ENCODE measurements at regions not wholly inside any gene's neighbourhood (a gene's known extent, or its start where the extent isn't known, plus 50 kb on each side); places are given as distances from the start of the nearest gene placed in this dataset.

GRCh38 chr2:65823511-65823910, 391.1 kb upstream of the SPRED2 start:
- no peak for FAIRE-seq

GRCh38 chr2:65820454-65820853, 388.1 kb upstream of the SPRED2 start:
- FAIRE-seq, result no peak

GRCh38 chr2:65819963-65820362, 387.6 kb upstream of the SPRED2 start:
- no peak for FAIRE-seq

- no peak for FAIRE-seq
Measured at GRCh38 chr2:65818873-65819451, 386.6 kb upstream of the SPRED2 start.

- no peak for FAIRE-seq
Measured at GRCh38 chr2:65813631-65814173, 381.3 kb upstream of the SPRED2 start.

GRCh38 chr2:65812887-65813286, 380.5 kb upstream of the SPRED2 start:
- FAIRE-seq, result no peak

GRCh38 chr2:65807942-65808341, 375.5 kb upstream of the SPRED2 start:
- FAIRE-seq, result no peak

GRCh38 chr2:65804777-65805176, 372.4 kb upstream of the SPRED2 start:
- no peak for FAIRE-seq

- no peak for FAIRE-seq
Measured at GRCh38 chr2:65802298-65802942, 370.0 kb upstream of the SPRED2 start.

GRCh38 chr2:65800998-65801397, 368.6 kb upstream of the SPRED2 start:
- FAIRE-seq, result no peak

- no peak for FAIRE-seq
Measured at GRCh38 chr2:65799141-65799854, 366.9 kb upstream of the SPRED2 start.

- FAIRE-seq, result no peak
Measured at GRCh38 chr2:65798641-65799040, 366.2 kb upstream of the SPRED2 start.

- no peak for FAIRE-seq
Measured at GRCh38 chr2:65794994-65795393, 362.6 kb upstream of the SPRED2 start.

- no peak for FAIRE-seq
Measured at GRCh38 chr2:65791404-65791975, 359.1 kb upstream of the SPRED2 start.

- FAIRE-seq, result no peak
Measured at GRCh38 chr2:65790676-65790935, 358.2 kb upstream of the SPRED2 start.

- FAIRE-seq, result no peak
Measured at GRCh38 chr2:65789923-65790675, 357.7 kb upstream of the SPRED2 start.

- FAIRE-seq, result no peak
Measured at GRCh38 chr2:65788556-65788955, 356.2 kb upstream of the SPRED2 start.

GRCh38 chr2:65786765-65787164, 354.4 kb upstream of the SPRED2 start:
- FAIRE-seq, result no peak

GRCh38 chr2:65786007-65786717, 353.8 kb upstream of the SPRED2 start:
- no peak for FAIRE-seq

- FAIRE-seq, result no peak
Measured at GRCh38 chr2:65782996-65783650, 350.7 kb upstream of the SPRED2 start.

GRCh38 chr2:65782186-65782585, 349.8 kb upstream of the SPRED2 start:
- no peak for FAIRE-seq

- no peak for FAIRE-seq
Measured at GRCh38 chr2:65781756-65782155, 349.4 kb upstream of the SPRED2 start.

Measured in endometrium (tissue), 2 donors.